H1 (cell line): ENCODE measurements at regions not wholly inside any gene's neighbourhood (a gene's known extent, or its start where the extent isn't known, plus 50 kb on each side); places are given as distances from the start of the nearest gene placed in this dataset.

Experiments
- BRCA1 ChIP-seq: IDR thresholded peaks from 2 replicates; pipeline ENCODE4 v1.6.1; 2012; ENCODE audit warnings: low read depth, low read length, improper control_type of control experiment
- CBX5 ChIP-seq: fragments of 300-800, 300-1000 bp; sonication (generic); IDR thresholded peaks from 2 replicates; pipeline ENCODE4 v1.7.1; 2016; ENCODE audit warnings: antibody characterized with exemption, low read length, low read depth
- GTF2F1 ChIP-seq: IDR thresholded peaks from 2 replicates; pipeline ENCODE4 v1.6.1; 2012; ENCODE audit warnings: low read depth, low read length, improper control_type of control experiment, borderline replicate concordance
- PHF8 ChIP-seq: fragments of 200-600 bp; sonication (generic); conservative IDR thresholded peaks from 2 replicates; pipeline ENCODE4 v1.7.1; 2012; ENCODE audit warnings: low read depth, mild to moderate bottlenecking, inconsistent platforms, low read length, moderate library complexity
- POLR2A ChIP-seq, 2 experiments: IDR thresholded peaks; 1 replicate in 1 of 2; 2 replicates in 1 of 2; pipeline ENCODE4 v1.6.1; 2011; ENCODE audit warnings: low read depth in 2 of 2, low read length in 2 of 2, mild to moderate bottlenecking in 2 of 2; ENCODE audit errors: control extremely low read depth in 1 of 2
- SAP30 ChIP-seq: fragments of 300-600 bp; sonication (generic); IDR thresholded peaks from 2 replicates; pipeline ENCODE4 v1.7.1; 2012; ENCODE audit warnings: low read length, moderate library complexity, mild to moderate bottlenecking, inconsistent platforms; ENCODE audit not compliant: insufficient read depth, insufficient replicate concordance
- SP1 ChIP-seq: IDR thresholded peaks from 2 replicates; pipeline ENCODE4 v1.6.1; 2011; ENCODE audit warnings: low read depth, low read length
- SP4 ChIP-seq: IDR thresholded peaks from 2 replicates; pipeline ENCODE4 v1.6.1; 2012; ENCODE audit warnings: low read length, inconsistent platforms
- TAF1 ChIP-seq: IDR thresholded peaks from 2 replicates; pipeline ENCODE4 v1.6.1; 2011; ENCODE audit warnings: mild to moderate bottlenecking, low read depth, low read length
- YY1 ChIP-seq: IDR thresholded peaks from 2 replicates; pipeline ENCODE4 v1.6.1; 2011; ENCODE audit warnings: low read depth, mild to moderate bottlenecking, low read length
- TF ChIP-seq, protein P1 (sequence below): fragments of 300-600 bp; sonication (generic); IDR thresholded peaks from 2 replicates; pipeline ENCODE4 v1.7.1; 2012; ENCODE audit warnings: low read length, moderate library complexity, mild to moderate bottlenecking, inconsistent platforms; ENCODE audit not compliant: insufficient replicate concordance
- TF ChIP-seq, protein P2 (sequence below): IDR thresholded peaks from 2 replicates; pipeline ENCODE4 v1.6.1; 2011; ENCODE audit warnings: low read length, improper control_type of control experiment

DNA sequence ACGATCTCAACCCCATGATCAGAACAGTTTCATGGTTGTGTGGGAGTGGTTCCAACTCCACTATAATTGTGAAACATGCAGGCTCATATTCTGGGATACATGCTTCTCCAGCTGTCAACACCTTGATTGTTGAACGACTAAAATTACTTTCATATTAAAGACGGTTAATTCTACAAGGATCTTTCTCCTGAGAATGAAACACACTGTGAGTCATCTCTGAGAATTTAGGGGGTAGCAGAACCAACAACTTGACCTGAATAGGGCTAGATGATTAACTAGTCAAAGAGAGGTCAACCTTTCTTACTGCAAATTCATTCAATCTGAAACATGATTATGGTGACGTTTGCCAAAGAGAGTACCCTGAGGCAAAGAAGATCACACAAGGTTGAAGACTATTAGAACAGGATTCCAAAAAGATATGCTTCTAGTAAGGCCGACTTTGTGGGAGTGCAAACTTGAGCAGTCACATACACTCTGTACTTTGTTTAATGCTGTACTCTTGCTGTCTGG lies 175.2 kb upstream of the CITED2 start (continued):
- TF ChIP-seq, protein P1, sequence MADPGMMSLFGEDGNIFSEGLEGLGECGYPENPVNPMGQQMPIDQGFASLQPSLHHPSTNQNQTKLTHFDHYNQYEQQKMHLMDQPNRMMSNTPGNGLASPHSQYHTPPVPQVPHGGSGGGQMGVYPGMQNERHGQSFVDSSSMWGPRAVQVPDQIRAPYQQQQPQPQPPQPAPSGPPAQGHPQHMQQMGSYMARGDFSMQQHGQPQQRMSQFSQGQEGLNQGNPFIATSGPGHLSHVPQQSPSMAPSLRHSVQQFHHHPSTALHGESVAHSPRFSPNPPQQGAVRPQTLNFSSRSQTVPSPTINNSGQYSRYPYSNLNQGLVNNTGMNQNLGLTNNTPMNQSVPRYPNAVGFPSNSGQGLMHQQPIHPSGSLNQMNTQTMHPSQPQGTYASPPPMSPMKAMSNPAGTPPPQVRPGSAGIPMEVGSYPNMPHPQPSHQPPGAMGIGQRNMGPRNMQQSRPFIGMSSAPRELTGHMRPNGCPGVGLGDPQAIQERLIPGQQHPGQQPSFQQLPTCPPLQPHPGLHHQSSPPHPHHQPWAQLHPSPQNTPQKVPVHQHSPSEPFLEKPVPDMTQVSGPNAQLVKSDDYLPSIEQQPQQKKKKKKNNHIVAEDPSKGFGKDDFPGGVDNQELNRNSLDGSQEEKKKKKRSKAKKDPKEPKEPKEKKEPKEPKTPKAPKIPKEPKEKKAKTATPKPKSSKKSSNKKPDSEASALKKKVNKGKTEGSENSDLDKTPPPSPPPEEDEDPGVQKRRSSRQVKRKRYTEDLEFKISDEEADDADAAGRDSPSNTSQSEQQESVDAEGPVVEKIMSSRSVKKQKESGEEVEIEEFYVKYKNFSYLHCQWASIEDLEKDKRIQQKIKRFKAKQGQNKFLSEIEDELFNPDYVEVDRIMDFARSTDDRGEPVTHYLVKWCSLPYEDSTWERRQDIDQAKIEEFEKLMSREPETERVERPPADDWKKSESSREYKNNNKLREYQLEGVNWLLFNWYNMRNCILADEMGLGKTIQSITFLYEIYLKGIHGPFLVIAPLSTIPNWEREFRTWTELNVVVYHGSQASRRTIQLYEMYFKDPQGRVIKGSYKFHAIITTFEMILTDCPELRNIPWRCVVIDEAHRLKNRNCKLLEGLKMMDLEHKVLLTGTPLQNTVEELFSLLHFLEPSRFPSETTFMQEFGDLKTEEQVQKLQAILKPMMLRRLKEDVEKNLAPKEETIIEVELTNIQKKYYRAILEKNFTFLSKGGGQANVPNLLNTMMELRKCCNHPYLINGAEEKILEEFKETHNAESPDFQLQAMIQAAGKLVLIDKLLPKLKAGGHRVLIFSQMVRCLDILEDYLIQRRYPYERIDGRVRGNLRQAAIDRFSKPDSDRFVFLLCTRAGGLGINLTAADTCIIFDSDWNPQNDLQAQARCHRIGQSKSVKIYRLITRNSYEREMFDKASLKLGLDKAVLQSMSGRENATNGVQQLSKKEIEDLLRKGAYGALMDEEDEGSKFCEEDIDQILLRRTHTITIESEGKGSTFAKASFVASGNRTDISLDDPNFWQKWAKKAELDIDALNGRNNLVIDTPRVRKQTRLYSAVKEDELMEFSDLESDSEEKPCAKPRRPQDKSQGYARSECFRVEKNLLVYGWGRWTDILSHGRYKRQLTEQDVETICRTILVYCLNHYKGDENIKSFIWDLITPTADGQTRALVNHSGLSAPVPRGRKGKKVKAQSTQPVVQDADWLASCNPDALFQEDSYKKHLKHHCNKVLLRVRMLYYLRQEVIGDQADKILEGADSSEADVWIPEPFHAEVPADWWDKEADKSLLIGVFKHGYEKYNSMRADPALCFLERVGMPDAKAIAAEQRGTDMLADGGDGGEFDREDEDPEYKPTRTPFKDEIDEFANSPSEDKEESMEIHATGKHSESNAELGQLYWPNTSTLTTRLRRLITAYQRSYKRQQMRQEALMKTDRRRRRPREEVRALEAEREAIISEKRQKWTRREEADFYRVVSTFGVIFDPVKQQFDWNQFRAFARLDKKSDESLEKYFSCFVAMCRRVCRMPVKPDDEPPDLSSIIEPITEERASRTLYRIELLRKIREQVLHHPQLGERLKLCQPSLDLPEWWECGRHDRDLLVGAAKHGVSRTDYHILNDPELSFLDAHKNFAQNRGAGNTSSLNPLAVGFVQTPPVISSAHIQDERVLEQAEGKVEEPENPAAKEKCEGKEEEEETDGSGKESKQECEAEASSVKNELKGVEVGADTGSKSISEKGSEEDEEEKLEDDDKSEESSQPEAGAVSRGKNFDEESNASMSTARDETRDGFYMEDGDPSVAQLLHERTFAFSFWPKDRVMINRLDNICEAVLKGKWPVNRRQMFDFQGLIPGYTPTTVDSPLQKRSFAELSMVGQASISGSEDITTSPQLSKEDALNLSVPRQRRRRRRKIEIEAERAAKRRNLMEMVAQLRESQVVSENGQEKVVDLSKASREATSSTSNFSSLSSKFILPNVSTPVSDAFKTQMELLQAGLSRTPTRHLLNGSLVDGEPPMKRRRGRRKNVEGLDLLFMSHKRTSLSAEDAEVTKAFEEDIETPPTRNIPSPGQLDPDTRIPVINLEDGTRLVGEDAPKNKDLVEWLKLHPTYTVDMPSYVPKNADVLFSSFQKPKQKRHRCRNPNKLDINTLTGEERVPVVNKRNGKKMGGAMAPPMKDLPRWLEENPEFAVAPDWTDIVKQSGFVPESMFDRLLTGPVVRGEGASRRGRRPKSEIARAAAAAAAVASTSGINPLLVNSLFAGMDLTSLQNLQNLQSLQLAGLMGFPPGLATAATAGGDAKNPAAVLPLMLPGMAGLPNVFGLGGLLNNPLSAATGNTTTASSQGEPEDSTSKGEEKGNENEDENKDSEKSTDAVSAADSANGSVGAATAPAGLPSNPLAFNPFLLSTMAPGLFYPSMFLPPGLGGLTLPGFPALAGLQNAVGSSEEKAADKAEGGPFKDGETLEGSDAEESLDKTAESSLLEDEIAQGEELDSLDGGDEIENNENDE, result no peak
- TF ChIP-seq PHF8, result no peak
- no peak for TF ChIP-seq BRCA1
- no peak for TF ChIP-seq TAF1
- TF ChIP-seq POLR2A (IDR thresholded peaks at IDR 0.05; ENCODE audit: control extremely low read depth in 1 of 2, low read depth in 2 of 2, low read length in 2 of 2), result no peak
- no peak for TF ChIP-seq SAP30
- TF ChIP-seq SP4, result no peak
- TF ChIP-seq, protein P2, sequence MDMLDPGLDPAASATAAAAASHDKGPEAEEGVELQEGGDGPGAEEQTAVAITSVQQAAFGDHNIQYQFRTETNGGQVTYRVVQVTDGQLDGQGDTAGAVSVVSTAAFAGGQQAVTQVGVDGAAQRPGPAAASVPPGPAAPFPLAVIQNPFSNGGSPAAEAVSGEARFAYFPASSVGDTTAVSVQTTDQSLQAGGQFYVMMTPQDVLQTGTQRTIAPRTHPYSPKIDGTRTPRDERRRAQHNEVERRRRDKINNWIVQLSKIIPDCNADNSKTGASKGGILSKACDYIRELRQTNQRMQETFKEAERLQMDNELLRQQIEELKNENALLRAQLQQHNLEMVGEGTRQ, result no peak
- TF ChIP-seq CBX5, result no peak
- no peak for TF ChIP-seq SP1
- no peak for TF ChIP-seq GTF2F1
- no peak for TF ChIP-seq YY1
